ENCODE measurements at regions not wholly inside any gene's neighbourhood (a gene's known extent, or its start where the extent isn't known, plus 50 kb on each side); places are given as distances from the start of the nearest gene placed in this dataset.
"Not testable (repeated sequence)": the region's sequence is repeated elsewhere in the genome, so short reads cannot be mapped to it uniquely, and the experiment has no call there.

DNA sequence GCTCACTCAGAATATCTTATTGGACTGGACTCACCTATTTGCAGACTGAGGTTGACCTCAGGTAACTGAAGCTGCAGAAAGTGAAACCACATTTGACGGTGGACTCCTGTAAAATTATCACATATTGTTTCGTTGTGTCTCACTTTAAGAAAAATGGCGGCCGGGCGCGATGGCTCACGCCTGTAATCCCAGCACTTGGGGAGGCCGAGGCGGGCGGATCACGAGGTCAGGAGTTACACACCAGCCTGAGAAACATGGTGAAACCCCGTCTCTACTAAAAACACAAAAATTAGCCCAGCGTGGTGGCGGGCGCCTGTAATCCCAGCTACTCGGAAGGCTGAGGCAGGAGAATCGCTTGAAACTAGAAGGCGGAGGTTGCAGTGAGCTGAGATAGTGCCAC, 209.0 kb upstream of the NFIA start:
- intact Hi-C loops (cut with DNase I); DNase-seq (ENCODE audit: low spot score): not testable (repeated sequence)

DNA sequence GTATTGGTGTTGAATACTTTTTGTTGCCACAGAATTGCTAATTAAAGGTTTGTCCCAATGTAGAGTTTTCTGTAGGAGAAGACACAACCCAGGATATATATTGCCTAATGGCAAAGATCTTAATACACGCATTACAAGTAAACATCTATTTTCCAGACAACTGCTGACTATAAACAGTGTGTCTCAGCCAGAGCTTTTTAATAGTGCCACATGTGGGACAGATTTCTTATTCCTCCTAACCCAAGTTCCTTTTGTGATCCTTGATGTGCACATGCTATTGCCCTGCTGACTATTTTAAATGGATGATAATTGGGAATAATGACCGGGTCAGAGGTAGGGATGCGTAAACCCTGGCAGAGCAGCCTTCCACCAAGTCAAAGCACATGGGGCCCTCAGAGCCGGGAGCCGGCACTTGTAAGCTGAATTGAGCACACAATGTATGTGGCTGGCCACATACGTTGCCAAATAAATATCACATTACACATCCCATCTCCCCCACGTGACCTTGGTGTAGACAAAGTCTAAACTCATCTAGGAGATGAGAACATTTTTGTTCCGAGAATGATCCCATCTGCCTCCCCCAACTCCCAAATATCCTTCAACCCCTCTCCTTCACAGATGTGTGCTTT, 209.8 kb upstream of the NFIA start:
- intact Hi-C loops (cut with DNase I): no loop called here
- DNase-seq (ENCODE audit: low spot score): no peak

DNA sequence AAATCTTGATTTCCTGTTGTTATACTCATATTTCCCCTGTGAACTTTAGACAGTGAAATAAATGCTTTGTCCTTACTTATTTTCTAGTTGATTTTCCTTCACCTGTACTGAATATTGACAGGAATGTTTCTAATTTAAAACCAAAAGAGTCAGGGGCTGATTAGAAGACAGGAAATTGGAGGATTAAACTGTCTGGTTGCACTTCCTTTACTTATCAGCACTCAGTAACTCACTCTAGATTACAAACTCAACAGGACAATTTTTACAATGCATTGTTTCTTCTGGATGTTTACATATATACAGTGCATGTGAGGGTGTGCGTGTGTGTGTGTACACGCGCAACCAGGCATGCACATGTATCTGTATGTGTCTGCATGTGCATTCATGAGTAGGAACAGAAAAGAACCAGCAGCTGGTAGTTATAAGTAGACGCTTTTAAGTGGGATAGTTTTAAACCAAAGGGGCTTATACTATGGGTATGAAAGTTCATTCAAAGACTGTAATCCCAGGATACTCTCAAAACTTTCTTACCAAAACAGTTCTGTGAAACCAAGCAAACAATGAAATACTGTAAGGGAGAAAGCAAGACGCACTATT, 212.0 kb upstream of the NFIA start:
- intact Hi-C loops (cut with DNase I): no loop called here
- no peak for DNase-seq (ENCODE audit: low spot score)

DNA sequence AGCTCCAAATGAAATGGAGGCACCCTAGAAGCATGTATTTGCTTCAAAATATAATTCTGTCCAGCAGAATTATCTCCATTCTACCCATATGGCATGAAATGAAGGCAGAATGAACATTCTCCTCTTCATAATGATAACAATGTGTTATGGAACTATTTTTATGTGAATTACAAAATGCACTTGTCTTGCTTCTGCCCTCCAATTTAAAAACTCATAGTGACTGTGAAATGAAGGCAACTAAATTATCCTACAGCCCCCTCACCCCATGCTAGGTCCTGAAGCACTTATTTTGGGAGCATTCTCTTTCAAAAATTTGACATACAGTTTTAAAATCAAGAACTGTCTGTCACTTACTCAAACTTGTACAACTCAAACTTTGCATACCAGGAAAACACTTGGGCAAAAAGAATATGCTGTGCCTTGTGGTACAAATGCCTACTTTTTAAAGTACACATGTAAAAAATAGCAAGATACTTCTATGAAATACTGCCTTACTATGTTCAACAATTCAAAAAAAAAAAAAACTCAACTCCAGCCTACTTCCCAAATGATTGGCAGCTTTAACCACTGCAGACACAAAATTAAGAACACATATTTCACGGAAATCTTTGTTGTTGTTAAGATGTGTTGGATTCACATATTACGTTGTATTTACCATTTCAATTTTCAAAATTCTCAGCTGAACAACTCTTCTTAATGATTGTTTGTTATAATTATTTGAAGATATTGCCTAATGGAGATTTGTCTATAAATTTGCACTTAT, 213.3 kb upstream of the NFIA start:
- intact Hi-C loops (cut with DNase I): no loop called here
- no peak for DNase-seq (ENCODE audit: low spot score)

DNA sequence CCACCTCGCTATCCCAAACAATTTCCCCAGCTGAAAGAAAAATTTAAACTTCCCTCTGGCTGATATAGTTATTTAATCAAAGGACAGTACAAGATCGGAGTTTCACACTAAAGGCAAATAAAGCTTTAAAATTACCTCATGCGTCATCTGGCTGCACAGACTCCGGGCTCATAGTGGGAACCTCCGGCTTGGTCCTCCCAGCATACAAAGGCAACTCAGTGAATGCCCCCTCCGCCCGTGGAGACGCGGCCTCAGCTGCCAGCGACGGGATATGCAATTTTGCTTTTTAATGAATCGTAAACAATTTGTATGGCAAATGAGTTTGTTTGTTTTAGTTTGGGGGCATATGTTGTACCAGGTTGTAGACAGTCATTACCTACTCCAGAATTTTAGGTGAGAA, 214.6 kb upstream of the NFIA start:
- no peak for DNase-seq (ENCODE audit: low spot score)
- intact Hi-C loops (cut with DNase I): no loop called here

DNA sequence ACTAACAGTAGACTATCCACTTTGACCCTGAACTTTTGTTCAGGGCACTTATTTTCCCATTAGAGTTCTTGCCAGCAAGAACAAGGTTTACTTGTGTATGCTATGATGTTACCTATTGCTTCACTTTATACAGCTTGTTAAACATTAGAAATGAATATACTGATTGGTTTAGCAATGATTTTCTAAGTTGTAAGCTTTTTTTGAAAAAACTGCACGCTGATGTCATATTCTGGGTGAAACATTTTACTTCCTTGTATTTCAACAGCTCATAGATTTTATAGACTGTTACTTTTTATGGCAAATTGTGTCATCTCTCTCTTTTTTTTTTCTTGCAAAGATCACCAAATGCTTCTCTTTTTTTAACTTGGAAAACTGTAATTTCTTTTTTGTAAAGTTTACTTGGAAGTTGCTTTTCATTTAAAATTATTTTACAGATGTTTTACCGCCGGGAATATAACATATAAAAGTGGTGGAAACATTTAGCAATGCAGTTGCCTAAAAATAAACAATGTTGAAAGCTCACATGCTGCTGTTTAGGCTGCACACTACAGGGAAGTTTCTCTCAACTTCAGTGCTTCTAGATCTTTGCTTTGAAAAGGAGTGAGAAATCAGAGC, 215.3 kb upstream of the NFIA start:
- no peak for DNase-seq (ENCODE audit: low spot score)
- intact Hi-C loops (cut with DNase I): no loop called here

DNA sequence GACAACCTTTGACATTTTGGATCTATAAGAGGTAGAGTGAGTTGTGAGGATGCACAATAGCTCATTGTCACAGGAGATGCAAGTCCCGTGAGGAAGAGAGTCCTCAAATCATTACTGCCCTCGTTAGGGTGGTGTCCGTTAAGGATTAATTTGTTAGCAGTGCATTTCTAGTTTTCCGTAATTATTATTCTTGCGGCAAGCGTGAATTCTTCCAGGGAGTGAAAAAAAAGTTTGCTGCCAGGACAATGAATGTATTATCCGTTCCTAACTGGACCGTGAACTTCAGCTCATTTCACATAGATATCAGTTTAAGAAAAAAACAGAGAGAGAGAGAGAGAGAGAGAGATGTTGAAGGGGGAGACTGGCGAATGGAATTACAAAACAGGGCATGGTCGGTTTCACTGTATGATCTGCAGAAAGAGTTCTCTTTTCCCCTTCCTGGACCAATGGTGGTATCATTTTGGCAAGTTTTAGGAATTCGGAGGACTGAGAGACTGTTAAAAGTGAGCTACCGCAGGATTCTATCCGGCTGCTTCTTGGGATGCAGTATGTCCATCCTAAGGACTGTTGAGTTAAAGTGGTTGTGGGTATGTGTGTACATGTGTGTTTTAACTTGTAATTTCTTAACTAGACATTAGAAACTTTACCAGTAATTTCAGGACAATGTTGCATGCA, 216.0 kb upstream of the NFIA start:
- intact Hi-C loops (cut with DNase I): no loop called here
- no peak for DNase-seq (ENCODE audit: low spot score)

DNA sequence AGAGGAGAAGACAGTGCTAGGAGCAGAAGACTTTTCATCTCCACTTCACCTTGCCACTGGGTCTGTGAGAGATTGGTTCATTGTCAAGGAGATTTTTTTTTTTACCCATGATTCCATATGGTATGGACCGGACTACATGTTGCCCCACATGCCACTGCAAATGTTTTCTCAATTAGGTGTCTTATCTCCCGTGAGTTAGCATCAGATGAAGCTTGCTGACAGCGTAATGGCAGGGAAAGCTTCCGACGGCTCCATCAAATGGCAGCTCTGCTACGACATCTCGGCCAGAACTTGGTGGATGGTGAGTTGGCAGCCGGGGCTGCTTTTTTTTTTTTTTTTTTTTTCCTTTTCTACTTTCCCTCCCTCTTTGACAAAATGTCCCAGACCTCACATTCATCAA, 217.2 kb upstream of the NFIA start:
- no peak for DNase-seq (ENCODE audit: low spot score)
- intact Hi-C loops (cut with DNase I): no loop called here

DNA sequence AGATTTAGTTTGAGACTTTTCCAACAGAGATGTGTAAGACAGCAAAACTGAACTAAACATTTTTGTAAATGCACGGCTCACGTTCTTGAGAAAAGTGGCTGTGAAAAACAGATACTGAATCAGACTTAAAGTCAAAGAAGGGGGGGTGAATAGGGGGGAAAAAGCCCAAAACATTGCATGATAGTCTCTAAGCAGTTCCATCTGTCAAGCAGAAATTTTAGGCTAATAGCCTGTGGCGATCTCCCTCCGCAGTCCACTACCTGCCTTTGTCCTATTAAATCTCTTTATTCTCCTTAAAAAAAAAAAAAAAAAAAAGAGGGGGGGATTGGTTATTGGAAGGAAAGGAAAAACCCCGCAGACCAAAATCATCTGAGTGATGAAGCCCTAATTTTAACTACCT, 217.6 kb upstream of the NFIA start:
- no peak for DNase-seq (ENCODE audit: low spot score)

DNA sequence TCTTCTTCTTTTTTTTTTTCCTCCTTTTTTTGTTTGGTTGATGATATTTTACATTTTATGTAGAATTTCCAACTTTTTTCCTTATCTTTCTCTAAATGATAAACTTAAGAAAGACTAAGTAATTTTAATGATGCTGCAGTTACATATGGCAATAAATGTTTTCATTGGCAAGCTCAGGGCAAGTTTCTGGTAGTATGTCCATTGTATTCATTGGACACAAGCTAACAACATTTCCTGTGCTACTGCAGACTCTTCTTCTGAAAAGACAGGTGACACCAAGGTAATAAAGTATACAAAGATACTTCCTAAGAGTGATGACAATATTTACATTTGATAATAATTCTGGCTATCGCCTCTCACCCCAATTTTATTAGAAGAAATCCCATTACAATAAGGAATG, 219.2 kb upstream of the NFIA start:
- no peak for DNase-seq (ENCODE audit: low spot score)
- intact Hi-C loops (cut with DNase I): no loop called here

More for the DNA sequence above, 217.6 kb upstream of the NFIA start:
- intact Hi-C loops (cut with DNase I): no loop called here

DNA sequence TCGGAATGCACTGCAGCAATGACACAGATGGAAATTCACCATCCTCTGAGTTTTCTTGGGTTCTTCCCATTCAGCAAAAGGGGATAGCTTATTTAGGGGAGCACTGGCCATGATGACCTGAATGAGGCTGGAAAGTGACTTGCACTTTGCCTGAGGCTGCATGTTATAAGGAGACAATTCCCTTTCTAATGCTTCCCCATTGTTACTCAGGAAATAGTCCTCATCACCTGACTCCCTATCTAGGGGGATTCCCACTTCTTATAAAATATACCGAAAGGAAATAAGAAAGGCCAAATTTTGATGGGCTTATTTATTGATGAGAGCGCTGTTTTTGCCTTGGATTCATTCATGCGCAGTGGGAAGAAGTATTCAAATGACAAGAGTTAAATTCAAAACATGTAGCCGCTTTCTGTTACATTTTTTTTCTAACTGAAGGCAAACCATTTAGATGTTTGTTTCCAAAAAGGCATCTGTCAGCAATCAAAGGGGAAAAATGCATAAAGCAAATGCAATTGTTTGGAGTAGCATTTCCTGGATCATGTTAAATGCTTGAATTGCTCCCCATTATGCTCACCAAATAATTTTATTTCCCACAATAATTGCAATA, 220.3 kb upstream of the NFIA start:
- DNase-seq (ENCODE audit: low spot score): no peak
- intact Hi-C loops (cut with DNase I): no loop called here

DNA sequence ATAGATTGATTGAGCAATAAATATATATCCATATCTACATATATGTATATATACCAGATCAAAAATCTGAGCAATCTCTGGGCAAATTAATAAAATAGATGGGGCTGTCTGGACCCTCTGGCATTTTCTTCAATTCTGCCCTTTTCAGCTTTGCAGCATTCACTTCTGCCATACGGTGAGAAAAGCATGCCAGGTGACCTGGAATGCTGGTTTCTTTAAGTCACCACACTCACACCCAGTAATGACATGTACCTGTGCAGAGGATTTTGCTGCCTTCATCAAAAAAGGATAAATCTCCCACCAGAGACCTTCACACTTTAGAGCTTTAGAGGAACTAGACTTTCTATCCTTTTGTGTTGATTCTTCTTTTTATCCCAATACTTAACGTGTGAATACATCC, 223.2 kb upstream of the NFIA start:
- no peak for DNase-seq (ENCODE audit: low spot score)
- intact Hi-C loops (cut with DNase I): no loop called here

DNA sequence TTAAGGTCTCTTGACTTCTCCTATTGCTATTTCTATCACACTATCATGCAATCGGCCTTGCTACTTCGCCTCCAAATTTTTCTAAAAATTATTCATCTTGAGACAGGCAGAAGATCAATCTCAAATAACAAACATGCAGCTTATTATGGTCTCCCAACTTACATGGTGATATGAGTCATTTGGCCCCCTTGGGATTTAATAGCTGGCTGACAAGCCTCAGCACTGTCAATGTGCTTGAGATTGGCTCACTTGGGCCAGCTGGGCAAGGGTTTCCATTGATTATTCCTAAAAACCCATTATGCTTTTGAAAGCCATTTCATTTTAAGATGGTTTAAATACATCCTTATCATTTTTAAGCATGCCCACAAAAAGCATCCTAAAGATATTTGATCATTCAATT, 224.5 kb upstream of the NFIA start:
- intact Hi-C loops (cut with DNase I): no loop called here
- no peak for DNase-seq (ENCODE audit: low spot score)

DNA sequence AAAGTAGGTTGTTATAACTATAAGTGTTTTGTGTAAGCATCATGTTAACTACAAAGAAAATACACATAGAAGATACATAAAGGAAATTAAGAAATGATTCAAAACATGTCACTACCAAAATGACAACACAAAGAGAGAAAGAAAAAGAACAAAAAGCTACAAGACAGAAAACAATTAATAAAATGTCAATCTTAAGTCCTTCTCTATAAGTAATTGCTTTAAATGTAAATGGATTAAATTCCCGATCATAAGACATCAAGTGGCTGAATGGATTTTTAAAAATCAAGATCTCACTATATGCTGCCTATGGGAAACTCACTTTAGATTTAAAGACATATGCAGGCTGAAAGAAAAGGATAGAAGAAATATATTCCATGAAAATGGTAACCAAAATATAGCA, 232.3 kb upstream of the NFIA start:
- no peak for DNase-seq (ENCODE audit: low spot score)
- intact Hi-C loops (cut with DNase I): no loop called here

DNA sequence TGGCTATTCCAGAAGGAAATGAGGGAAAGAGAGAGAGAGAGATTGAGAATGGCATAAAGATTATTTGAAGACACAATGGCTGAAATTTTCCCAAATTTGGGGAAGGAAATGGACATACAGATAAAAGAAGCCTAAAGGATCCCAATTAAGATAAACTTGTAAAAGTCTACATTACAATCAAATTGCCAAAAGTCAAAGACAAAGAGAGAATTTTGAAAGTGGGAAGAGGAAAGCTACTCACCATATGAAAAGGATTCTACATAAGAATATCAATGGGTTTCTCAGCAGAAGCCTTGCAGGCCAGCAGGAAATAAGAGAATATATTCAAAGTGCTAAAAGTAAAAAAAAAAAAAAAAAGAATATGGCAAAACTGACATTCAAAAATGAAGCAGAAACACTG, 233.0 kb upstream of the NFIA start:
- intact Hi-C loops (cut with DNase I): no loop called here
- no peak for DNase-seq (ENCODE audit: low spot score)

DNA sequence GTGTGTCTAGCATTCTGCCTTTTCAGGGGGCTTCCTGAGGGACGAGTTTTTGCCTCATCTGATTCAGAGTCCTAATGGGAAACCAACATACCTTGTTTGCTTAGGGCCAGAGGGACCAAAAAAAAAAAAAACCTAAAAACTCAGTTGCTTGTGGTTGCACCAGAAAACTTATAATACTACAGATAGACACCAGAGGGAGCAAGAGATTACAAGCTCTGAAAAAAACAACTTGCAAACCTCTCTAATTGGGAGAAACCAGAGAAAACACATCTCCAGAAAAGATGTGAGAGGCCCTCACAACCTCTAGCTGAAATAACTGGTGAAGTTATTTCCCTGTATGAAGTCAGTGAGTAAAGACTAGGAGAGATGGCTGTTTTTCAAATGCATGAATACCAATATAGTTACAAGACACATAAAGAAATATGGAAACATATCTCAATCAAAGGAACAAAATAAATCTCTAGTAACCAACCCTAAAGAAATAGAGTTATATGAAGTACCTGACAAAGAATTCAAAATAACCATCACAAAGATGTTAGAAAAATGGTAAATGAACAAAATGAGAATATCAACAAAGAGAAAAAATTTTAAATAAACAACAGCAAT, 233.7 kb upstream of the NFIA start:
- DNase-seq (ENCODE audit: low spot score): no peak
- intact Hi-C loops (cut with DNase I): no loop called here

DNA sequence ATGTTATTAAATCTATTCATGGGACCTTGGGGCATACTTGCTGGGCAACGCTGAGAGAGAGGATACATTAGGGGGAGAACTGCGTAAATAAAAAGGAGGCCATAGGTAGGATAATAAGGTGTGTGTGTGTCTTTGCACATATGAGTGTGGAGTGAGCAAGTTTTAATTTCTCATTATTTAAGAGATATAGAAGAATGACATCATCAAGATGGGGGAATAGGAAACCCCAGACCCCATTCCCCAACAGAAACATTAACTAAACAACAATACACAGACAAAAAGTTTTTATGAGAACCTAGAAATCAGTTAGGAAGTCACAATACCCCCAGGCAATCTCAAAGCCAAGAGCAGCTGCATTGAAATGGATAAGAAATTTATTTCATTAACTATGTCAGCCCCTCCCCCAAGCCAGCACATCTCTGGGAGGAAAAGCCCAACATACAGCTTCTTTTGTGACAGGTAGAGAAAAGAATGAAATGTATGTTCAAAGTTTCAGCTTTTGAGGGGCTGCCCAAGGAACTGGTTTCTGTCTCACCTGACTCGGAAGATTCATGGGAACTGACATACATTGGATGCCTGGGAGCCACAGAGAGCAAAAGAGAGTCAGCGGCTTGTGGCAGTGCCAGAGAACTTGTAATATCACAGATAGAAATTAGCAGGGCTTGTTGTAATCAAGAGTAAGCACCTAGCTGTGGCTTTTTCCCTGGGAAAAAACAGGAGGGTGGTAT, 234.3 kb upstream of the NFIA start:
- DNase-seq (ENCODE audit: low spot score): no peak
- intact Hi-C loops (cut with DNase I): no loop called here

DNA sequence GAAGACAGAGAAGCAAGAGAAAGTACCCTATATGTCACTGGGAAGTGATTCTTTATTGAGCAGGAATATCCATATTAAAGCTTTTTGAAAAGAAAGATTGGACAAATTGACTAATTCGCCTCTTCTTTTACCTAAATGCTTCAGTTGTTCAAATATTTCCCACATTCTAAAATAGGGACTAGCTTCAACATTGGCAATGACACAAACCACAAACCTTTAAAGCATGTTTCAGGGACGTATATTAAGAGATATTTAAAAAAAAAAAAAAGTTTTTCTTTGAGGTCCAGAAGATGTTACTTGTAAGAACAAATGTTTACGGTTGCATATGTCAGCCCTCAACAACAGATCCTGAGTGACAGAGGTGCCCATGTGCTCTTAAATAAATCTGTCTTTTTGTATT, 235.0 kb upstream of the NFIA start:
- no peak for DNase-seq (ENCODE audit: low spot score)
- intact Hi-C loops (cut with DNase I): no loop called here

DNA sequence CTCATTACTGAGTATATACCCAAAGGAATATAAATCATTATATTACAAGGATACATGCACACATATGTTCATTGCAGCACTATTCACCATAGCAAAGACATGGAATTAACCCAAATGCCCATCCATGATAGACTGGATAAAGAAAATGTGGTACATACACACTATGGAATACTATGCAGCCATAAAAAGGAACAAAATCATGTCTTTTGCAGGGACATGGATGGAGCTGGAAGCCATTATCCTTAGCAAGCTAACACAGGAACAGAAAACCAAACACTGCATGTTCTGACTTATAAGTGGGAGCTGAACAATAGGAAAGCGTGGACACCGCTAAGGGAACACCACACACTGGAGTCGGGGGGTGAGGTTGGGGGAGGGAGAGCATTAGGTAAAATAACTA, 236.7 kb upstream of the NFIA start:
- DNase-seq (ENCODE audit: low spot score); intact Hi-C loops (cut with DNase I): not testable (repeated sequence)
